ENCODE measurements at regions not wholly inside any gene's neighbourhood (a gene's known extent, or its start where the extent isn't known, plus 50 kb on each side); places are given as distances from the start of the nearest gene placed in this dataset.

- TF ChIP-seq, protein P1, sequence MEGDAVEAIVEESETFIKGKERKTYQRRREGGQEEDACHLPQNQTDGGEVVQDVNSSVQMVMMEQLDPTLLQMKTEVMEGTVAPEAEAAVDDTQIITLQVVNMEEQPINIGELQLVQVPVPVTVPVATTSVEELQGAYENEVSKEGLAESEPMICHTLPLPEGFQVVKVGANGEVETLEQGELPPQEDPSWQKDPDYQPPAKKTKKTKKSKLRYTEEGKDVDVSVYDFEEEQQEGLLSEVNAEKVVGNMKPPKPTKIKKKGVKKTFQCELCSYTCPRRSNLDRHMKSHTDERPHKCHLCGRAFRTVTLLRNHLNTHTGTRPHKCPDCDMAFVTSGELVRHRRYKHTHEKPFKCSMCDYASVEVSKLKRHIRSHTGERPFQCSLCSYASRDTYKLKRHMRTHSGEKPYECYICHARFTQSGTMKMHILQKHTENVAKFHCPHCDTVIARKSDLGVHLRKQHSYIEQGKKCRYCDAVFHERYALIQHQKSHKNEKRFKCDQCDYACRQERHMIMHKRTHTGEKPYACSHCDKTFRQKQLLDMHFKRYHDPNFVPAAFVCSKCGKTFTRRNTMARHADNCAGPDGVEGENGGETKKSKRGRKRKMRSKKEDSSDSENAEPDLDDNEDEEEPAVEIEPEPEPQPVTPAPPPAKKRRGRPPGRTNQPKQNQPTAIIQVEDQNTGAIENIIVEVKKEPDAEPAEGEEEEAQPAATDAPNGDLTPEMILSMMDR (IDR thresholded peaks at IDR 0.05 in 2 of 3, conservative IDR thresholded peaks at IDR 0.05 in 1 of 3; ENCODE audit: borderline replicate concordance in 1 of 3, insufficient read depth in 1 of 3, low read depth in 2 of 3, low read length in 2 of 3), result no peak
- no peak for TF ChIP-seq POLR2AphosphoS5 (IDR thresholded peaks at IDR 0.05; ENCODE audit: low read depth, low read length)
- TF ChIP-seq JUND (IDR thresholded peaks at IDR 0.05), result no peak
- TF ChIP-seq ELF1 (IDR thresholded peaks at IDR 0.05; ENCODE audit: borderline replicate concordance, low read depth), result no peak
Measured at GRCh38 chr20:56900252-56900651, 271.1 kb downstream of the TFAP2C start.
